SK-N-SH (cell line): ENCODE measurements at regions not wholly inside any gene's neighbourhood (a gene's known extent, or its start where the extent isn't known, plus 50 kb on each side); places are given as distances from the start of the nearest gene placed in this dataset.
A peak's percentile ranks its signal among the peaks of the same experiment; 100 is the strongest.

ENCODE experiments used
- CTCF ChIA-PET: fragments of 300-600, 350-600 bp; formaldehyde crosslinking; extraction: SDS; loops from one replicate; lab custom pipeline; 2021; lab: Yijun Ruan, JAX
- POLR2A ChIA-PET: fragments of 350-600 bp; sonication (Branson Sonifier 250); formaldehyde crosslinking; extraction: SDS; loops from one replicate; lab custom pipeline; 2020; ENCODE audit warnings: antibody characterized with exemption, inconsistent platforms; lab: Yijun Ruan, JAX
- DNase-seq: peaks from one replicate; pipeline ENCODE4 v3.0.0; 2012
- H2AFZ ChIP-seq: fragments of 200-600 bp; sonication (generic); 2 replicates; pipeline ENCODE4 v1.8.1; 2016; ENCODE audit warnings: antibody characterized with exemption, mild to moderate bottlenecking, low read depth
- H3F3A ChIP-seq: fragments of 200-600 bp; sonication (generic); replicated peaks from 2 replicates; pipeline ENCODE3; 2016; ENCODE audit warnings: antibody characterized with exemption, mild to moderate bottlenecking; ENCODE audit not compliant: insufficient read depth
- H3K27ac ChIP-seq, 2 experiments: fragments of 200-500 bp in 1 of 2; fragments of 200-600 bp in 1 of 2; sonication (Bioruptor generic) in 1 of 2; sonication (generic), shearing (Covaris generic) in 1 of 2; 2 replicates each; pipeline versions ENCODE4 v1.5.1 to v1.6.1; 2014 to 2016; ENCODE audit warnings: low read depth in 2 of 2, inconsistent platforms in 1 of 2, low read length in 1 of 2, mild to moderate bottlenecking in 1 of 2, mixed read lengths in 1 of 2
- H3K27me3 ChIP-seq: fragments of 200-600 bp; sonication (generic), shearing (Covaris generic); 2 replicates; pipeline ENCODE4 v1.6.1; 2016; ENCODE audit warnings: mixed run types; ENCODE audit not compliant: insufficient read depth
- H3K36me3 ChIP-seq, 2 experiments: fragments of 200-500 bp in 1 of 2; fragments of 200-600 bp in 1 of 2; sonication (Bioruptor generic) in 1 of 2; sonication (generic) in 1 of 2; replicated peaks in 1 of 2; 2 replicates each; pipeline versions ENCODE3 to v1.5.1; 2014 to 2016; ENCODE audit warnings: low read length in 1 of 2, mild to moderate bottlenecking in 1 of 2; ENCODE audit not compliant: insufficient read depth in 2 of 2, control insufficient read depth in 1 of 2
- H3K4me1 ChIP-seq, 2 experiments: fragments of 200-500 bp in 1 of 2; fragments of 200-600 bp in 1 of 2; sonication (Bioruptor generic) in 1 of 2; sonication (generic), shearing (Covaris generic) in 1 of 2; 2 replicates each; pipeline versions ENCODE4 v1.5.1 to v1.6.1; 2014 to 2016; ENCODE audit warnings: low read depth in 1 of 2, low read length in 1 of 2, mixed run types in 1 of 2; ENCODE audit not compliant: insufficient read depth in 2 of 2, control insufficient read depth in 1 of 2
- H3K4me2 ChIP-seq: fragments of 200-600 bp; sonication (generic), shearing (Covaris generic); 2 replicates; pipeline ENCODE4 v1.6.1; 2017; ENCODE audit warnings: mixed run types
- H3K4me3 ChIP-seq, 2 experiments: fragments of 200-500 bp in 1 of 2; fragments of 200-600 bp in 1 of 2; sonication (Bioruptor generic) in 1 of 2; sonication (generic), shearing (Covaris generic) in 1 of 2; 2 replicates each; pipeline versions ENCODE4 v1.5.1 to v1.8.1; 2014 to 2016; ENCODE audit warnings: low read depth in 2 of 2, inconsistent platforms in 1 of 2, low read length in 1 of 2, mild to moderate bottlenecking in 1 of 2, mixed read lengths in 1 of 2, moderate library complexity in 1 of 2
- H3K79me2 ChIP-seq: fragments of 200-600 bp; sonication (generic); 2 replicates; pipeline ENCODE4 v1.8.1; 2017; ENCODE audit warnings: mild to moderate bottlenecking; ENCODE audit not compliant: insufficient read depth
- H3K9ac ChIP-seq: fragments of 200-600 bp; sonication (generic); 2 replicates; pipeline ENCODE4 v1.6.1; 2017; ENCODE audit warnings: mixed run types
- H3K9me2 ChIP-seq: fragments of 200-600 bp; sonication (generic); 2 replicates; pipeline ENCODE4 v1.6.1; 2017; ENCODE audit warnings: mixed run types
- H3K9me3 ChIP-seq: fragments of 200-600 bp; sonication (generic); 2 replicates; pipeline ENCODE4 v1.6.1; 2017; ENCODE audit warnings: mixed run types, mild to moderate bottlenecking, moderate library complexity
- H4K20me1 ChIP-seq: fragments of 200-600 bp; sonication (generic); 2 replicates; pipeline ENCODE4 v1.6.1; 2017; ENCODE audit warnings: mild to moderate bottlenecking, mixed run types; ENCODE audit not compliant: insufficient read depth
- CHD2 ChIP-seq: fragments of 150-350 bp; IDR thresholded peaks from 2 replicates; pipeline ENCODE4 v1.6.1; 2018; ENCODE audit warnings: low read length; ENCODE audit not compliant: partially characterized antibody
- ELF1 ChIP-seq: IDR thresholded peaks from 2 replicates; pipeline ENCODE4 v1.4.0; 2012
- EP300 ChIP-seq, 2 experiments: IDR thresholded peaks; 2 replicates each; pipeline versions ENCODE4 v1.4.0 to v1.6.1; 2012; ENCODE audit warnings: borderline replicate concordance in 1 of 2, low read depth in 1 of 2, low read length in 1 of 2
- EZH2phosphoT487 ChIP-seq: fragments of 200-600 bp; sonication (generic); IDR thresholded peaks from 2 replicates; pipeline ENCODE4 v1.6.1; 2017; ENCODE audit warnings: low read depth, mixed run types, mild to moderate bottlenecking, antibody characterized with exemption, moderate library complexity, borderline replicate concordance
- FOXJ3 ChIP-seq: sonication (generic); formaldehyde crosslinking; IDR thresholded peaks from 2 replicates; pipeline ENCODE4 v1.5.1; 2020; ENCODE audit warnings: mild to moderate bottlenecking, missing genetic modification reagents
- GABPA ChIP-seq: IDR thresholded peaks from 2 replicates; pipeline ENCODE4 v1.4.0; 2012; ENCODE audit warnings: low read depth, mild to moderate bottlenecking
- JUND ChIP-seq: IDR thresholded peaks from 2 replicates; pipeline ENCODE4 v1.4.0; 2012
- MXI1 ChIP-seq: IDR thresholded peaks from 2 replicates; pipeline ENCODE4 v1.6.1; 2012; ENCODE audit warnings: mild to moderate bottlenecking, low read depth, low read length, improper control_type of control experiment
- NRF1 ChIP-seq: IDR thresholded peaks from 2 replicates; pipeline ENCODE4 v1.6.1; 2012; ENCODE audit warnings: low read depth, mild to moderate bottlenecking, low read length
- RFX5 ChIP-seq: IDR thresholded peaks from 2 replicates; pipeline ENCODE4 v1.6.1; 2012; ENCODE audit warnings: mild to moderate bottlenecking, improper control_type of control experiment, low read length
- RXRA ChIP-seq: IDR thresholded peaks from 2 replicates; pipeline ENCODE4 v1.4.0; 2012; ENCODE audit warnings: low read depth, mild to moderate bottlenecking, borderline replicate concordance
- TAF1 ChIP-seq: IDR thresholded peaks from 2 replicates; pipeline ENCODE4 v1.6.1; 2012; ENCODE audit warnings: low read depth, mild to moderate bottlenecking, low read length, moderate library complexity, borderline replicate concordance
- TCF12 ChIP-seq: IDR thresholded peaks from 2 replicates; pipeline ENCODE4 v1.4.0; 2012
- YY1 ChIP-seq: IDR thresholded peaks from 2 replicates; pipeline ENCODE4 v1.4.0; 2012; ENCODE audit warnings: low read depth, mild to moderate bottlenecking
- WGBS: methylation state at CpG from one replicate; pipeline ENCODE4 v1.1.6; 2017; ENCODE audit warnings: low lambda C conversion rate; 5-methylcytosine and 5-hydroxymethylcytosine counted together
- TF ChIP-seq, protein P1 (sequence below): IDR thresholded peaks from 2 replicates; pipeline ENCODE4; 2012
- TF ChIP-seq, protein P2 (sequence below): fragments of 150-350 bp; IDR thresholded peaks from 2 replicates; pipeline ENCODE4 v1.6.1; 2016; ENCODE audit warnings: mild to moderate bottlenecking, low read depth, low read length
- TF ChIP-seq, protein P3 (sequence below): fragments of 150-350 bp; IDR thresholded peaks from 2 replicates; pipeline ENCODE4 v1.6.1; 2017; ENCODE audit warnings: antibody characterized with exemption, low read length, low read depth, borderline replicate concordance
- TF ChIP-seq, protein P4 (sequence below): fragments of 200-600 bp; sonication (generic); IDR thresholded peaks from 2 replicates; pipeline ENCODE4 v1.6.1; 2017; ENCODE audit warnings: antibody characterized with exemption, mild to moderate bottlenecking, moderate library complexity

DNA sequence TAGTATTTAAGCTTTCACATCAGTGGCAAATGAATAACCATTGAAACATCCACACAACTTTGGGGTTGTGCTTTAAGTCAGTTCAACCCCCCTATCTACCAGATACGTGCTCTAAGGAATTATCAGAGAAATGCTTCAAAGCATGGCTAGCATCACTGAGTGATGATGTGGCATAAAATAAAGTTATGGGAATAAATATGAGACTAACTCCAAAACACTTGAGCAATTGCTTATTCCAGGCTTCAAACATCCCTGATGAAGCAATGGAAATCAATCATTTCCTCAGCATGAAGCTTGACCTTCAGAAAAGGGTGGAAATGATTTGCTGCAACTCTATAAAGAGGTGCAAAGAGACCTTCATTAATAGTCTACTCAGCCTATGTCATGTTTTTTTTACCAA lies 292.0 kb upstream of the SMC2 start:
- Histone ChIP-seq H3K36me3 (no peaks in the 10 kb centered on the region), H3K4me1 (peaks cover 0 to 16% of the 10 kb centered on the region in 2 experiments; a peak in 2 of 4 replicates), H3K9me3 (no peaks in the 10 kb centered on the region), H3K27me3 (no peaks in the 10 kb centered on the region), H3K27ac (peak overlapping the region in 1 of 2 experiments; percentile 40; a peak in 2 of 4 replicates), H3K9ac (no peak overlapping the region), H3K79me2 (no peaks in the 10 kb centered on the region), H3K4me2 (peak overlapping the region; percentile 21; the same call in 1 of the 2 replicates), H3F3A (peaks cover 25% of the 10 kb centered on the region), H3K9me2 (no peaks in the 10 kb centered on the region), H2AFZ (peak overlapping the region; percentile 9), H3K4me3 (no peak overlapping the region), H4K20me1 (no peaks in the 10 kb centered on the region)
- no peak for DNase-seq
- POLR2A ChIA-PET, result no interaction called here
- peak; percentile 8; the same call in 1 of the 2 replicates for TF ChIP-seq TCF12
- 0 out of 4 replicates have a peak, but pooled peaks of 1 of the 2 experiments have one; percentile 20 for TF ChIP-seq EP300 (IDR thresholded peaks at IDR 0.05; ENCODE audit: borderline replicate concordance in 1 of 2, low read depth in 1 of 2, low read length in 1 of 2)
- no peak for TF ChIP-seq TAF1
- no peak for TF ChIP-seq CHD2
- peak; percentile 45; the same call in 1 of the 2 replicates for TF ChIP-seq RXRA
- no peak for TF ChIP-seq JUND
- TF ChIP-seq RFX5, result no peak
- TF ChIP-seq, protein P1, sequence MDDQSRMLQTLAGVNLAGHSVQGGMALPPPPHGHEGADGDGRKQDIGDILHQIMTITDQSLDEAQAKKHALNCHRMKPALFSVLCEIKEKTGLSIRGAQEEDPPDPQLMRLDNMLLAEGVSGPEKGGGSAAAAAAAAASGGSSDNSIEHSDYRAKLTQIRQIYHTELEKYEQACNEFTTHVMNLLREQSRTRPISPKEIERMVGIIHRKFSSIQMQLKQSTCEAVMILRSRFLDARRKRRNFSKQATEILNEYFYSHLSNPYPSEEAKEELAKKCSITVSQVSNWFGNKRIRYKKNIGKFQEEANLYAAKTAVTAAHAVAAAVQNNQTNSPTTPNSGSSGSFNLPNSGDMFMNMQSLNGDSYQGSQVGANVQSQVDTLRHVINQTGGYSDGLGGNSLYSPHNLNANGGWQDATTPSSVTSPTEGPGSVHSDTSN, result peak; percentile 58
- no peak for TF ChIP-seq GABPA
- TF ChIP-seq, protein P2, sequence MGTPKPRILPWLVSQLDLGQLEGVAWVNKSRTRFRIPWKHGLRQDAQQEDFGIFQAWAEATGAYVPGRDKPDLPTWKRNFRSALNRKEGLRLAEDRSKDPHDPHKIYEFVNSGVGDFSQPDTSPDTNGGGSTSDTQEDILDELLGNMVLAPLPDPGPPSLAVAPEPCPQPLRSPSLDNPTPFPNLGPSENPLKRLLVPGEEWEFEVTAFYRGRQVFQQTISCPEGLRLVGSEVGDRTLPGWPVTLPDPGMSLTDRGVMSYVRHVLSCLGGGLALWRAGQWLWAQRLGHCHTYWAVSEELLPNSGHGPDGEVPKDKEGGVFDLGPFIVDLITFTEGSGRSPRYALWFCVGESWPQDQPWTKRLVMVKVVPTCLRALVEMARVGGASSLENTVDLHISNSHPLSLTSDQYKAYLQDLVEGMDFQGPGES, result no peak
- TF ChIP-seq YY1, result no peak
- TF ChIP-seq FOXJ3, result no peak
- WGBS, result 0% methylated on average over 1 of the region's 1 CpG
- CTCF ChIA-PET, result no interaction called here

DNA sequence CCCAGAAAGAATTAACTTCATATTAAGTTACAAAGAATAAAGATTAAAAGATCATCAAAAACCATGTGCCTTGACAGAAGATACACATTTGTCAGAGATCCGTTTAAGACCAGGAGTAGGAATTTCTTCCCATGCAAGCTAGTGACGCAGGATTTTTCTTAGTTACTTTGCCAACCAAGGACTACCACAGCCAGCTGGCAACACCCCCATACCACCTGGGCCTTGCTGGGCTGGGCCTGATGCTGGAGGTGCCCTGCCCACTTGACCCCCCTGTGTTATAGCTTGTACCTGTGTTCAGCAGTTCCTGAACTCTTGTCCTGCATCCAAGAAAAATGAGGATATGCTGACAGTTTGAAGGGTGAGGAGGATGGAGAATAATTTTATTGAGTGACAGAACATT lies 290.9 kb upstream of the SMC2 start:
- Histone ChIP-seq H3K79me2 (no peaks in the 10 kb centered on the region), H3K4me2 (no peak overlapping the region), H3K9me2 (no peaks in the 10 kb centered on the region), H3K9ac (no peak overlapping the region), H3K27me3 (no peaks in the 10 kb centered on the region), H3K4me3 (no peak overlapping the region), H3K4me1 (peaks cover 0 to 14% of the 10 kb centered on the region in 2 experiments; a peak in 2 of 4 replicates), H3K27ac (peak overlapping the region in 1 of 2 experiments; percentile 9; a peak in 1 of 4 replicates), H3K9me3 (no peaks in the 10 kb centered on the region), H3K36me3 (no peaks in the 10 kb centered on the region), H2AFZ (no peak overlapping the region), H4K20me1 (no peaks in the 10 kb centered on the region), H3F3A (peaks cover 17% of the 10 kb centered on the region)
- CTCF ChIA-PET, result no interaction called here
- 56% methylated on average over 2 of the region's 2 CpGs for WGBS
- POLR2A ChIA-PET, result no interaction called here
- no peak for DNase-seq
- TF ChIP-seq EZH2phosphoT487, result no peak
- no peak for TF ChIP-seq NRF1
- no peak for TF ChIP-seq EP300 (IDR thresholded peaks at IDR 0.05; ENCODE audit: borderline replicate concordance in 1 of 2, low read depth in 1 of 2, low read length in 1 of 2)
- no peak for TF ChIP-seq ELF1
- TF ChIP-seq, protein P3, sequence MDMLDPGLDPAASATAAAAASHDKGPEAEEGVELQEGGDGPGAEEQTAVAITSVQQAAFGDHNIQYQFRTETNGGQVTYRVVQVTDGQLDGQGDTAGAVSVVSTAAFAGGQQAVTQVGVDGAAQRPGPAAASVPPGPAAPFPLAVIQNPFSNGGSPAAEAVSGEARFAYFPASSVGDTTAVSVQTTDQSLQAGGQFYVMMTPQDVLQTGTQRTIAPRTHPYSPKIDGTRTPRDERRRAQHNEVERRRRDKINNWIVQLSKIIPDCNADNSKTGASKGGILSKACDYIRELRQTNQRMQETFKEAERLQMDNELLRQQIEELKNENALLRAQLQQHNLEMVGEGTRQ, result no peak
- TF ChIP-seq MXI1, result no peak
- TF ChIP-seq, protein P1, result no peak
- no peak for TF ChIP-seq FOXJ3
- no peak for TF ChIP-seq RXRA
- TF ChIP-seq, protein P2, result no peak
- TF ChIP-seq JUND, result no peak
- no peak for TF ChIP-seq TCF12
- TF ChIP-seq, protein P4, sequence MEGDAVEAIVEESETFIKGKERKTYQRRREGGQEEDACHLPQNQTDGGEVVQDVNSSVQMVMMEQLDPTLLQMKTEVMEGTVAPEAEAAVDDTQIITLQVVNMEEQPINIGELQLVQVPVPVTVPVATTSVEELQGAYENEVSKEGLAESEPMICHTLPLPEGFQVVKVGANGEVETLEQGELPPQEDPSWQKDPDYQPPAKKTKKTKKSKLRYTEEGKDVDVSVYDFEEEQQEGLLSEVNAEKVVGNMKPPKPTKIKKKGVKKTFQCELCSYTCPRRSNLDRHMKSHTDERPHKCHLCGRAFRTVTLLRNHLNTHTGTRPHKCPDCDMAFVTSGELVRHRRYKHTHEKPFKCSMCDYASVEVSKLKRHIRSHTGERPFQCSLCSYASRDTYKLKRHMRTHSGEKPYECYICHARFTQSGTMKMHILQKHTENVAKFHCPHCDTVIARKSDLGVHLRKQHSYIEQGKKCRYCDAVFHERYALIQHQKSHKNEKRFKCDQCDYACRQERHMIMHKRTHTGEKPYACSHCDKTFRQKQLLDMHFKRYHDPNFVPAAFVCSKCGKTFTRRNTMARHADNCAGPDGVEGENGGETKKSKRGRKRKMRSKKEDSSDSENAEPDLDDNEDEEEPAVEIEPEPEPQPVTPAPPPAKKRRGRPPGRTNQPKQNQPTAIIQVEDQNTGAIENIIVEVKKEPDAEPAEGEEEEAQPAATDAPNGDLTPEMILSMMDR, result no peak
- TF ChIP-seq TAF1, result no peak
